IMR-90 (cell line): ENCODE measurements at regions not wholly inside any gene's neighbourhood (a gene's known extent, or its start where the extent isn't known, plus 50 kb on each side); places are given as distances from the start of the nearest gene placed in this dataset.

Experiments used
- ATAC-seq: fragments of 200-7000 bp; cut with Tn5 transposase; 2 replicates; pipeline ENCODE4 v1.9.1; 2020; ENCODE audit warnings: low read depth, mild to moderate bottlenecking, moderate library complexity
- BruUV-seq: library from RNA; stranded (reverse); fragments of 400-500 nt; replicated peaks from 2 replicates; lab custom pipeline; 2021; lab: Mats Ljungman, UMichigan
- CTCF ChIA-PET: fragments of 300-600 bp; formaldehyde crosslinking; extraction: SDS; loops from one replicate; lab custom pipeline; 2021; ENCODE audit warnings: antibody characterized with exemption; lab: Yijun Ruan, JAX
- POLR2A ChIA-PET: fragments of 300-600 bp; sonication (Branson Sonifier 250); formaldehyde crosslinking; loops from one replicate; lab custom pipeline; 2022; ENCODE audit warnings: antibody characterized with exemption; ENCODE audit not compliant: unreplicated experiment; lab: Charles Lee
- DNase-seq: peaks from one replicate; pipeline ENCODE4 v3.0.0; 2013
- H2AFZ ChIP-seq: replicated peaks from 2 replicates; pipeline ENCODE3; 2013; ENCODE audit warnings: low read length, mild to moderate bottlenecking; ENCODE audit not compliant: poor library complexity
- H2AK5ac ChIP-seq: 2 replicates; pipeline ENCODE4 v1.6.1; 2013; ENCODE audit warnings: low read depth, low read length, inconsistent platforms
- H2AK9ac ChIP-seq: replicated peaks from 2 replicates; pipeline ENCODE3; 2013; ENCODE audit warnings: mild to moderate bottlenecking, low read depth, low read length, moderate library complexity; ENCODE audit not compliant: poor library complexity
- H2BK120ac ChIP-seq: 2 replicates; pipeline ENCODE4 v1.6.1; 2013; ENCODE audit warnings: low read depth, low read length, inconsistent platforms
- H2BK15ac ChIP-seq: 3 replicates; pipeline ENCODE4 v1.6.1; 2013; ENCODE audit warnings: low read depth, low read length, inconsistent platforms
- H2BK20ac ChIP-seq: 2 replicates; pipeline ENCODE4 v1.6.1; 2013; ENCODE audit warnings: low read depth, mild to moderate bottlenecking, inconsistent platforms, low read length, moderate library complexity
- H2BK5ac ChIP-seq: 2 replicates; pipeline ENCODE4 v1.6.1; 2013; ENCODE audit warnings: mild to moderate bottlenecking, low read depth, low read length, inconsistent platforms; ENCODE audit not compliant: poor library complexity, severe bottlenecking
- H3K14ac ChIP-seq: replicated peaks from 2 replicates; pipeline ENCODE4 v1.6.1; 2013; ENCODE audit warnings: low read depth, low read length, inconsistent platforms
- H3K18ac ChIP-seq: 2 replicates; pipeline ENCODE4 v1.6.1; 2013; ENCODE audit warnings: low read depth, low read length, control low read depth
- H3K23ac ChIP-seq: 2 replicates; pipeline ENCODE4 v1.6.1; 2013; ENCODE audit warnings: low read depth, low read length, inconsistent platforms
- H3K27ac ChIP-seq: 2 replicates; pipeline ENCODE4 v1.5.1; 2013; ENCODE audit warnings: mild to moderate bottlenecking, control low read depth, low read length; ENCODE audit not compliant: insufficient read depth
- H3K27me3 ChIP-seq: 2 replicates; pipeline ENCODE4 v1.6.1; 2013; ENCODE audit warnings: low read length; ENCODE audit not compliant: control insufficient read depth, insufficient read depth
- H3K36me3 ChIP-seq: 2 replicates; pipeline ENCODE4 v1.6.1; 2013; ENCODE audit warnings: low read length, mixed read lengths; ENCODE audit not compliant: control insufficient read depth, insufficient read depth
- H3K4ac ChIP-seq: 2 replicates; pipeline ENCODE4 v1.6.1; 2013; ENCODE audit warnings: low read depth, low read length, inconsistent platforms
- H3K4me1 ChIP-seq: 2 replicates; pipeline ENCODE4 v1.6.1; 2013; ENCODE audit warnings: low read length, mixed read lengths; ENCODE audit not compliant: control insufficient read depth, insufficient read depth
- H3K4me2 ChIP-seq: 2 replicates; pipeline ENCODE4 v1.6.1; 2013; ENCODE audit warnings: low read depth, mild to moderate bottlenecking, control low read depth, low read length, moderate library complexity
- H3K4me3 ChIP-seq: 2 replicates; pipeline ENCODE4 v1.5.1; 2013; ENCODE audit warnings: low read depth, mild to moderate bottlenecking, control low read depth, low read length, moderate library complexity; ENCODE audit not compliant: insufficient read depth
- H3K56ac ChIP-seq: 2 replicates; pipeline ENCODE4 v1.6.1; 2013; ENCODE audit warnings: low read length, inconsistent platforms; ENCODE audit not compliant: insufficient read depth; ENCODE audit errors: extremely low read depth
- H3K79me1 ChIP-seq, 2 experiments: 2 replicates each; pipeline ENCODE4 v1.6.1; 2013; ENCODE audit warnings: low read length in 2 of 2, inconsistent platforms in 1 of 2, low read depth in 1 of 2
- H3K9ac ChIP-seq: 2 replicates; pipeline ENCODE4 v1.6.1; 2013; ENCODE audit warnings: low read depth, low read length, control low read depth
- H3K9me1 ChIP-seq: 2 replicates; pipeline ENCODE4 v1.6.1; 2013; ENCODE audit warnings: low read length, inconsistent platforms; ENCODE audit not compliant: insufficient read depth
- H3K9me3 ChIP-seq: 2 replicates; pipeline ENCODE4 v1.6.1; 2013; ENCODE audit warnings: low read length; ENCODE audit not compliant: control insufficient read depth, insufficient read depth
- H4K20me1 ChIP-seq: 2 replicates; pipeline ENCODE4 v1.6.1; 2013; ENCODE audit warnings: low read length, inconsistent platforms; ENCODE audit not compliant: insufficient read depth
- H4K5ac ChIP-seq: 2 replicates; pipeline ENCODE4 v1.6.1; 2013; ENCODE audit warnings: mild to moderate bottlenecking, low read depth, low read length, control low read depth
- H4K8ac ChIP-seq, 2 experiments: 2 replicates each; pipeline ENCODE4 v1.6.1; 2013; ENCODE audit warnings: low read depth in 2 of 2, low read length in 2 of 2, control low read depth in 1 of 2, inconsistent platforms in 1 of 2
- H4K91ac ChIP-seq: 2 replicates; pipeline ENCODE4 v1.6.1; 2013; ENCODE audit warnings: low read depth, low read length, inconsistent platforms; ENCODE audit not compliant: insufficient read depth
- CEBPB ChIP-seq: IDR thresholded peaks from 2 replicates; pipeline ENCODE4 v1.6.1; 2012; ENCODE audit warnings: low read depth, low read length, improper control_type of control experiment
- CTCF ChIP-seq: conservative IDR thresholded peaks from 2 replicates; pipeline ENCODE4 v1.5.1; 2012; ENCODE audit warnings: mild to moderate bottlenecking, low read depth, low read length, improper control_type of control experiment
- MAZ ChIP-seq: IDR thresholded peaks from 2 replicates; pipeline ENCODE4 v1.6.1; 2012; ENCODE audit warnings: low read depth, mild to moderate bottlenecking, low read length, improper control_type of control experiment, moderate library complexity, borderline replicate concordance
- MXI1 ChIP-seq: IDR thresholded peaks from 2 replicates; pipeline ENCODE4 v1.6.1; 2012; ENCODE audit warnings: low read depth, mild to moderate bottlenecking, low read length, moderate library complexity, borderline replicate concordance
- POLR2A ChIP-seq: IDR thresholded peaks from 2 replicates; pipeline ENCODE4 v1.6.1; 2012; ENCODE audit warnings: mild to moderate bottlenecking, low read depth, low read length
- SMC3 ChIP-seq: fragments of 150-350 bp; IDR thresholded peaks from 2 replicates; pipeline ENCODE4 v1.6.1; 2016; ENCODE audit warnings: low read depth, mild to moderate bottlenecking, antibody characterized with exemption, low read length, moderate library complexity
- WGBS, 2 experiments: methylation state at CpG; one replicate each; pipeline versions ENCODE4 v1.1.5 to v1.1.7; 2013; ENCODE audit warnings: missing lambda C conversion rate in 2 of 2; ENCODE audit not compliant: insufficient read length in 1 of 2; ENCODE audit errors: extremely low coverage in 2 of 2; 5-methylcytosine and 5-hydroxymethylcytosine counted together
- dilution Hi-C: fragments of 300-500 bp; cut with HindIII; formaldehyde crosslinking; loops from one replicate; pipeline ENCODE4 v1.14.3; 2018; ENCODE audit warnings: low sequenced_read_pairs; ENCODE audit not compliant: unreplicated experiment
- in situ Hi-C: fragments of 300-500 bp; cut with MboI; formaldehyde crosslinking; loops from 3 replicates; pipeline ENCODE4 v1.14.3; 2019; ENCODE audit warnings: low sequenced_read_pairs, inconsistent platforms, mixed read lengths
- intact Hi-C: fragments of 100-400 bp; cut with micrococcal nuclease; formaldehyde crosslinking; loops from 2 replicates; pipeline ENCODE4 v1.10.0; 2022
- TF ChIP-seq, protein P1 (sequence below): fragments of 150-350 bp; IDR thresholded peaks from 2 replicates; pipeline ENCODE4 v1.6.1; 2016; ENCODE audit warnings: low read depth, mild to moderate bottlenecking, low read length, moderate library complexity, borderline replicate concordance

DNA sequence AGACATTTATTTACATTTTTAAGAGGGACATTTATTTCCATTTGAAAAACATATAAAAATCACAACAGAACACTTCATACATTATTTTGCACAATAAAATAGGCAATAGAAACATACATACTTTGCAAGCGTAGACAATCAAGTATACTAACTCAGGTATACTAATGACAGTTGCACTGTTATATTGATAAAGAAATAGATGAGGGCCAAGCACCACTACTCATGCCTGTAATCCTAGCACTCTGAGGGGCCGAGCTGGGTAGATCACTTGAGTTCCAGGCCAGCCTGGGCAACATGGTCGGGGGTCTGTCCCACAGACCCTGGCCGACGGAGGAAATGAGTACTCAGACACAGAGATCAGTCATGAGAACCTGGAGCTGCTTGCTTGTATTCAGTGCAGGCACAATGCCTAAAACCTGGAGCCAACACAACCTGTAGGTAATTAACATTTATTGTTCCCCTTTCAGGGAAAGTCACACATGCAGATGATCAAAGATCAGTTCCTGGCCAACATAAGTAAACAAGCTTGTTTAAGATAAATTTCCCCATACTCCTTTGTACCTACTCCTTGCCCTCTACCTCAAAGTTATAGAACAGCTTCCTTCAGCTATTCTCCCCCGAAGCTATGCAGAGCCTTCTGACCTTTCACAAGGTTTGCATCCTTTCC is 1960.2 kb downstream of the SUCLG1 start:
- CTCF ChIA-PET: no interaction called here
- WGBS, 2 experiments: 25% methylated on average over 2 of the region's 6 CpGs; no CpG with 5 or more reads in 1 of the 2 experiments
- in situ Hi-C loops (no loop called here), intact Hi-C loops (no loop called here), dilution Hi-C loops (no loop called here)
- Histone ChIP-seq H3K4me1 (no peaks in the 10 kb centered on the region), H4K20me1 (no peaks in the 10 kb centered on the region), H4K5ac (no peak overlapping the region), H3K18ac (no peak overlapping the region), H3K23ac (no peak overlapping the region), H3K4me3 (no peak overlapping the region), H3K9me1 (no peaks in the 10 kb centered on the region), H3K14ac (no peak overlapping the region), H2AK5ac (no peak overlapping the region), H4K8ac (no peak overlapping the region), H3K27ac (no peak overlapping the region), H2BK15ac (no peak overlapping the region), H2AFZ (no peak overlapping the region), H3K79me1 (no peaks in the 10 kb centered on the region), H2BK20ac (no peak overlapping the region), H2BK5ac (no peak overlapping the region), H2BK120ac (no peak overlapping the region), H3K56ac (no peak overlapping the region), H3K9me3 (peaks cover 5% of the 10 kb centered on the region), H3K36me3 (no peaks in the 10 kb centered on the region), H3K27me3 (no peaks in the 10 kb centered on the region), H3K9ac (no peak overlapping the region), H2AK9ac (no peak overlapping the region), H4K91ac (no peak overlapping the region), H3K4me2 (no peak overlapping the region), H3K4ac (no peak overlapping the region)
- TF ChIP-seq CEBPB (no peak), CTCF (no peak), POLR2A (no peak), SMC3 (no peak), MAZ (no peak), MXI1 (no peak)
- TF ChIP-seq, protein P1, sequence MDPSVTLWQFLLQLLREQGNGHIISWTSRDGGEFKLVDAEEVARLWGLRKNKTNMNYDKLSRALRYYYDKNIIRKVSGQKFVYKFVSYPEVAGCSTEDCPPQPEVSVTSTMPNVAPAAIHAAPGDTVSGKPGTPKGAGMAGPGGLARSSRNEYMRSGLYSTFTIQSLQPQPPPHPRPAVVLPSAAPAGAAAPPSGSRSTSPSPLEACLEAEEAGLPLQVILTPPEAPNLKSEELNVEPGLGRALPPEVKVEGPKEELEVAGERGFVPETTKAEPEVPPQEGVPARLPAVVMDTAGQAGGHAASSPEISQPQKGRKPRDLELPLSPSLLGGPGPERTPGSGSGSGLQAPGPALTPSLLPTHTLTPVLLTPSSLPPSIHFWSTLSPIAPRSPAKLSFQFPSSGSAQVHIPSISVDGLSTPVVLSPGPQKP: no peak
- no TSS peak for BruUV-seq
- POLR2A ChIA-PET: no interaction called here
- DNase-seq (no peak), ATAC-seq (no peak)
